ENCODE measurements at regions not wholly inside any gene's neighbourhood (a gene's known extent, or its start where the extent isn't known, plus 50 kb on each side); places are given as distances from the start of the nearest gene placed in this dataset.

DNA sequence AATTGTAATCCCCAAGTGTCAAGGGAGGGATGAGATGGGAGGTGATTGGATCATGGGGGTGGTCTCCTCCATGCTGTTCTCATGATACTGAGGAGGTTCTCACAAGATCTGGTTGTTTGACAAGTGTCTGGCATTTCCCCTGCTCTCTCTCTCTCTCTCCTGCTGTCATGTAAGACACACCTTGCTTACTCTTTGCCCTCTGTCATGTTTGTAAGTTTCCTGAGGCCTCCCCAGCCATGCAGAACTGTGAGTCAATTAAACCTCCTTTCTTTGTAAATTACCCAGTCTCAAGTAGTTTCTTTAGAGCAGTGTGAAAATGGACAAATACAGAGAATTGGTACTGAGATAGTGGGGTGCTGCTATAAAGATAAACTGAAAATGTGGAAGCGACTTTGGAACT lies 207.9 kb downstream of the HINT1 start:
- H3K27ac ChIP-seq, result no peak overlapping the region
- no peaks in the 10 kb centered on the region for H3K36me3 ChIP-seq
- DNase-seq, result no peak
- H3K4me1 ChIP-seq, result no peaks in the 10 kb centered on the region
- no peaks in the 10 kb centered on the region for H3K9me3 ChIP-seq
- no peak for TF ChIP-seq POLR2A (IDR thresholded peaks at IDR 0.05)
- TF ChIP-seq, protein P1, sequence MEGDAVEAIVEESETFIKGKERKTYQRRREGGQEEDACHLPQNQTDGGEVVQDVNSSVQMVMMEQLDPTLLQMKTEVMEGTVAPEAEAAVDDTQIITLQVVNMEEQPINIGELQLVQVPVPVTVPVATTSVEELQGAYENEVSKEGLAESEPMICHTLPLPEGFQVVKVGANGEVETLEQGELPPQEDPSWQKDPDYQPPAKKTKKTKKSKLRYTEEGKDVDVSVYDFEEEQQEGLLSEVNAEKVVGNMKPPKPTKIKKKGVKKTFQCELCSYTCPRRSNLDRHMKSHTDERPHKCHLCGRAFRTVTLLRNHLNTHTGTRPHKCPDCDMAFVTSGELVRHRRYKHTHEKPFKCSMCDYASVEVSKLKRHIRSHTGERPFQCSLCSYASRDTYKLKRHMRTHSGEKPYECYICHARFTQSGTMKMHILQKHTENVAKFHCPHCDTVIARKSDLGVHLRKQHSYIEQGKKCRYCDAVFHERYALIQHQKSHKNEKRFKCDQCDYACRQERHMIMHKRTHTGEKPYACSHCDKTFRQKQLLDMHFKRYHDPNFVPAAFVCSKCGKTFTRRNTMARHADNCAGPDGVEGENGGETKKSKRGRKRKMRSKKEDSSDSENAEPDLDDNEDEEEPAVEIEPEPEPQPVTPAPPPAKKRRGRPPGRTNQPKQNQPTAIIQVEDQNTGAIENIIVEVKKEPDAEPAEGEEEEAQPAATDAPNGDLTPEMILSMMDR (IDR thresholded peaks at IDR 0.05), result no peak
- H3K4me3 ChIP-seq, result no peak overlapping the region
- no peaks in the 10 kb centered on the region for H3K27me3 ChIP-seq

DNA sequence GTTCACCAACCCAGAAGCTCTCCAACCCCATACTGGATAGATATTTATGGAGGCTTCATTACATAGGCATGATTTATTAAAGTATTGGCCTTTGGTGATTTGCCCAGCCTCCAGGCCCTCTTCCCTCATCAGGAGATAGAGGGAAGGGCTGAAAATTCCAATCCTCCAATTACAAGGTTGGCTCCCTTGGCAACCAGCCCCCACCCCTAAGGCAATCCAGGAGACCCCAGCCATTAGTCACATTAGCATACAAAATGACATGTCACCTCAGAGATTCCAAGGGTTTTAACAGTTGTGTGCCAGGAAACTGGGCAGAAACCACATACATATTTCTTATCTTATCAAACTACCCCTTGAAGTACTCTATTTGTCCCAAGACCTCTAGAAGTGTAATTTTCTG lies 210.0 kb downstream of the HINT1 start:
- TF ChIP-seq POLR2A (IDR thresholded peaks at IDR 0.05), result no peak
- TF ChIP-seq, protein P1 (IDR thresholded peaks at IDR 0.05), result no peak
- no peak overlapping the region for H3K27ac ChIP-seq
- H3K27me3 ChIP-seq, result no peaks in the 10 kb centered on the region
- no peaks in the 10 kb centered on the region for H3K4me1 ChIP-seq
- H3K4me3 ChIP-seq, result no peak overlapping the region
- DNase-seq, result no peak
- H3K36me3 ChIP-seq, result no peaks in the 10 kb centered on the region
- no peaks in the 10 kb centered on the region for H3K9me3 ChIP-seq

DNA sequence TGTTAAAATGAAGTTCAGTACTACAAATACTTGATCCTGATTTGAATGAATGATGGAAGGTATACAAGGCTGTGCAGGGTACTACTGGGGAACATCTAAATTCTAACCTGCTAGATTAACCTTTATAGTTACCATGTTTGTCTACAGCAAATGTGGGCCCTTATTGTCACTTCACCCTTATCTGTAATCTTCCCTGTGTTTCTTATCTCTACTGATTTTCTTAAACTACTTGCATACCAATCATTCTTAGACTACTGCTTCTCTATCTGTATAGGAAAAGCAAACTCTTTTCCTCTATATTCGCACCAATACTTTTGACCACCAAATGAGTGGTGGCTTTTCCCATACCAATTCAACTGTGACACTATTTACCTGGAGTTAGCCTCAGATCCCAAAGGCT lies 210.7 kb downstream of the HINT1 start:
- Histone ChIP-seq H3K4me1 (no peaks in the 10 kb centered on the region), H3K27me3 (no peaks in the 10 kb centered on the region), H3K36me3 (no peaks in the 10 kb centered on the region), H3K27ac (no peak overlapping the region), H3K4me3 (no peak overlapping the region), H3K9me3 (no peaks in the 10 kb centered on the region)
- TF ChIP-seq POLR2A (IDR thresholded peaks at IDR 0.05), result no peak
- TF ChIP-seq, protein P1 (IDR thresholded peaks at IDR 0.05), result no peak
- no peak for DNase-seq

DNA sequence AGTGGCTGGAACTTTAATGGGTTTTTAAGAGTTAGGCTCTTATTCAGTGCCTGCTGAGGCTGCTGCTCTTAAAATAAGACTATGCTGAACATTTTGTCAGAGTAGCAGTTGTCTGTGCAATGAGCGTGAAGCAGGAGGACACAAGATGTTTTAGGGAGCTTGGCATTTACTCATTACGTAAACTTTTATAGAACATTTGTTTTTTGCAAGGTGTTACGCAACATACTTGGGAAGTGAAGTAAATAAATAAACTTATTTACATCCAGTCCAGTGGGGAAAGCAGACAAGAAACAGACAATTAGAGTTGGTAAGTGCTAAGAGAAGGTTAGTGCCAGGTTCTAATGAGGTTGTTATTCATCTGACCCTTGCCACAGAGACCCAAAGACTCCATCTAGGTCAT lies 226.0 kb downstream of the HINT1 start:
- Histone ChIP-seq H3K27me3 (no peaks in the 10 kb centered on the region), H3K4me1 (no peaks in the 10 kb centered on the region), H3K4me3 (no peak overlapping the region), H3K9me3 (no peaks in the 10 kb centered on the region), H3K36me3 (no peaks in the 10 kb centered on the region), H3K27ac (no peak overlapping the region)
- no peak for DNase-seq
- TF ChIP-seq, protein P1 (IDR thresholded peaks at IDR 0.05), result no peak
- TF ChIP-seq POLR2A (IDR thresholded peaks at IDR 0.05), result no peak

DNA sequence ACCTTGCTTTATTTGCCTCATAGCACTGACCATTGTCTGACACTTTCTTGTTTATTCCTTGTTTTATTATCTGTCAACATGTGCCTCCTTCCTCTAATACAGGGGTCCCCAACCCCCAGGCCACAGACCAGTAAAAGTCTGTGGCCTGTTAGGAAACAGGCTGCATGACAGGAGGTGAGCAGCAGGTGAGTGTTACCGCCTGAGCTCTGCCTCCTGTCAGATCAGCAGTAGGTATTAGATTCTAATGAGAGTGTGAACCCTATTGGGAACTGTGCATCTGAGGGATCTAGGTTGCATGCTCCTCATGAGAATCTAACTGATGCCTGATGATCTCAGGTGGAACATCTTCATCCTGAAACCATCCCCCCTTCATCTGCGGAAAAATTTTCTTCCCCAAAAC lies 228.0 kb downstream of the HINT1 start:
- H3K4me3 ChIP-seq, result no peak overlapping the region
- no peak overlapping the region for H3K27ac ChIP-seq
- no peak for DNase-seq
- no peak for TF ChIP-seq POLR2A (IDR thresholded peaks at IDR 0.05)
- TF ChIP-seq, protein P1 (IDR thresholded peaks at IDR 0.05), result no peak
- H3K36me3 ChIP-seq, result no peaks in the 10 kb centered on the region
- no peaks in the 10 kb centered on the region for H3K4me1 ChIP-seq
- no peaks in the 10 kb centered on the region for H3K9me3 ChIP-seq
- no peaks in the 10 kb centered on the region for H3K27me3 ChIP-seq

DNA sequence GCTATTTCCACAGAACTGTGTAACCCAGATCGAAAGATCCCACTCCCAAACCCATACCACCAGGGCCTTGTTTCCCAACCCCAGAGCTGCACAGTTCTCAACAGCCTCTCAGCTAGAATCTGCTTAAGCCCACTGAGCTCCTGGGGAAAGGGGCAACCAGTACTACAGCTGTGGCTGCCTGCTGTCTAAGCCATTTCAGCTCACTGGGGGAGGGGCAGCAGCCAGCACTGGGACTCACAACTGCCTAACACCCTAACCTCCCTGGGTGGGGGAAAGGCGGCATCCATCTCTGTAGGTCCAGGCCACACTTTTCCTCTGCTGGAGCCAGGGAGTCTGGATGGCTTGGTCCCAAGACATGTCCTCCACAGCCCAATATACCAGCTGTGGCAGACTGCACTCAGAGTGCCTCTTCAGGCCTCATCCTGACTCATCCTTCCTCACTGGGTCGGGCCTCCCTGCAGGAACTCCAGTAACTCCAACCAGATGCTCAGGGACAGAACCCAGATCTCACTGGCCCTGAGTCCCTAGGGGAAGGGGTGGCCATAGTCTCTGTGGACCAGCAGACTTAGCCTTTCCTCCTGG lies 241.4 kb downstream of the HINT1 start:
- H3K4me3 ChIP-seq, result no peak overlapping the region
- TF ChIP-seq POLR2A (IDR thresholded peaks at IDR 0.05), result no peak
- TF ChIP-seq, protein P1 (IDR thresholded peaks at IDR 0.05), result no peak
- H3K27ac ChIP-seq, result no peak overlapping the region
- H3K36me3 ChIP-seq, result no peaks in the 10 kb centered on the region
- no peaks in the 10 kb centered on the region for H3K9me3 ChIP-seq
- no peak for DNase-seq
- H3K4me1 ChIP-seq, result no peaks in the 10 kb centered on the region
- no peaks in the 10 kb centered on the region for H3K27me3 ChIP-seq
